SK-N-SH (cell line): ENCODE measurements at regions not wholly inside any gene's neighbourhood (a gene's known extent, or its start where the extent isn't known, plus 50 kb on each side); places are given as distances from the start of the nearest gene placed in this dataset.

Experiments
- CTCF ChIA-PET: fragments of 300-600, 350-600 bp; formaldehyde crosslinking; extraction: SDS; loops from one replicate; lab custom pipeline; 2021; lab: Yijun Ruan, JAX
- POLR2A ChIA-PET: fragments of 350-600 bp; sonication (Branson Sonifier 250); formaldehyde crosslinking; extraction: SDS; loops from one replicate; lab custom pipeline; 2020; ENCODE audit warnings: antibody characterized with exemption, inconsistent platforms; lab: Yijun Ruan, JAX
- DNase-seq: peaks from one replicate; pipeline ENCODE4 v3.0.0; 2012
- H2AFZ ChIP-seq: fragments of 200-600 bp; sonication (generic); 2 replicates; pipeline ENCODE4 v1.8.1; 2016; ENCODE audit warnings: antibody characterized with exemption, mild to moderate bottlenecking, low read depth
- H3F3A ChIP-seq: fragments of 200-600 bp; sonication (generic); replicated peaks from 2 replicates; pipeline ENCODE3; 2016; ENCODE audit warnings: antibody characterized with exemption, mild to moderate bottlenecking; ENCODE audit not compliant: insufficient read depth
- H3K27ac ChIP-seq, 2 experiments: fragments of 200-500 bp in 1 of 2; fragments of 200-600 bp in 1 of 2; sonication (Bioruptor generic) in 1 of 2; sonication (generic), shearing (Covaris generic) in 1 of 2; 2 replicates each; pipeline versions ENCODE4 v1.5.1 to v1.6.1; 2014 to 2016; ENCODE audit warnings: low read depth in 2 of 2, inconsistent platforms in 1 of 2, low read length in 1 of 2, mild to moderate bottlenecking in 1 of 2, mixed read lengths in 1 of 2
- H3K27me3 ChIP-seq: fragments of 200-600 bp; sonication (generic), shearing (Covaris generic); 2 replicates; pipeline ENCODE4 v1.6.1; 2016; ENCODE audit warnings: mixed run types; ENCODE audit not compliant: insufficient read depth
- H3K36me3 ChIP-seq, 2 experiments: fragments of 200-500 bp in 1 of 2; fragments of 200-600 bp in 1 of 2; sonication (Bioruptor generic) in 1 of 2; sonication (generic) in 1 of 2; replicated peaks in 1 of 2; 2 replicates each; pipeline versions ENCODE3 to v1.5.1; 2014 to 2016; ENCODE audit warnings: low read length in 1 of 2, mild to moderate bottlenecking in 1 of 2; ENCODE audit not compliant: insufficient read depth in 2 of 2, control insufficient read depth in 1 of 2
- H3K4me1 ChIP-seq, 2 experiments: fragments of 200-500 bp in 1 of 2; fragments of 200-600 bp in 1 of 2; sonication (Bioruptor generic) in 1 of 2; sonication (generic), shearing (Covaris generic) in 1 of 2; 2 replicates each; pipeline versions ENCODE4 v1.5.1 to v1.6.1; 2014 to 2016; ENCODE audit warnings: low read depth in 1 of 2, low read length in 1 of 2, mixed run types in 1 of 2; ENCODE audit not compliant: insufficient read depth in 2 of 2, control insufficient read depth in 1 of 2
- H3K4me2 ChIP-seq: fragments of 200-600 bp; sonication (generic), shearing (Covaris generic); 2 replicates; pipeline ENCODE4 v1.6.1; 2017; ENCODE audit warnings: mixed run types
- H3K4me3 ChIP-seq, 2 experiments: fragments of 200-500 bp in 1 of 2; fragments of 200-600 bp in 1 of 2; sonication (Bioruptor generic) in 1 of 2; sonication (generic), shearing (Covaris generic) in 1 of 2; 2 replicates each; pipeline versions ENCODE4 v1.5.1 to v1.8.1; 2014 to 2016; ENCODE audit warnings: low read depth in 2 of 2, inconsistent platforms in 1 of 2, low read length in 1 of 2, mild to moderate bottlenecking in 1 of 2, mixed read lengths in 1 of 2, moderate library complexity in 1 of 2
- H3K79me2 ChIP-seq: fragments of 200-600 bp; sonication (generic); 2 replicates; pipeline ENCODE4 v1.8.1; 2017; ENCODE audit warnings: mild to moderate bottlenecking; ENCODE audit not compliant: insufficient read depth
- H3K9ac ChIP-seq: fragments of 200-600 bp; sonication (generic); 2 replicates; pipeline ENCODE4 v1.6.1; 2017; ENCODE audit warnings: mixed run types
- H3K9me2 ChIP-seq: fragments of 200-600 bp; sonication (generic); 2 replicates; pipeline ENCODE4 v1.6.1; 2017; ENCODE audit warnings: mixed run types
- H3K9me3 ChIP-seq: fragments of 200-600 bp; sonication (generic); 2 replicates; pipeline ENCODE4 v1.6.1; 2017; ENCODE audit warnings: mixed run types, mild to moderate bottlenecking, moderate library complexity
- H4K20me1 ChIP-seq: fragments of 200-600 bp; sonication (generic); 2 replicates; pipeline ENCODE4 v1.6.1; 2017; ENCODE audit warnings: mild to moderate bottlenecking, mixed run types; ENCODE audit not compliant: insufficient read depth
- CHD2 ChIP-seq: fragments of 150-350 bp; IDR thresholded peaks from 2 replicates; pipeline ENCODE4 v1.6.1; 2018; ENCODE audit warnings: low read length; ENCODE audit not compliant: partially characterized antibody
- CTCF ChIP-seq: fragments of 200-600 bp; sonication (generic); IDR thresholded peaks from 2 replicates; pipeline ENCODE4 v1.6.1; 2017; ENCODE audit warnings: antibody characterized with exemption, mild to moderate bottlenecking, moderate library complexity
- ELF1 ChIP-seq: IDR thresholded peaks from 2 replicates; pipeline ENCODE4 v1.4.0; 2012
- EZH2phosphoT487 ChIP-seq: fragments of 200-600 bp; sonication (generic); IDR thresholded peaks from 2 replicates; pipeline ENCODE4 v1.6.1; 2017; ENCODE audit warnings: low read depth, mixed run types, mild to moderate bottlenecking, antibody characterized with exemption, moderate library complexity, borderline replicate concordance
- GABPA ChIP-seq: IDR thresholded peaks from 2 replicates; pipeline ENCODE4 v1.4.0; 2012; ENCODE audit warnings: low read depth, mild to moderate bottlenecking
- GATA2 ChIP-seq: sonication (generic); formaldehyde crosslinking; IDR thresholded peaks from 2 replicates; pipeline ENCODE4 v1.5.0; 2020; ENCODE audit warnings: mild to moderate bottlenecking, missing genetic modification reagents
- IRF3 ChIP-seq: fragments of 150-350 bp; IDR thresholded peaks from 2 replicates; pipeline ENCODE4 v1.6.1; 2016; ENCODE audit warnings: mild to moderate bottlenecking, low read depth, low read length
- JUND ChIP-seq: IDR thresholded peaks from 2 replicates; pipeline ENCODE4 v1.4.0; 2012
- MAX ChIP-seq: IDR thresholded peaks from 2 replicates; pipeline ENCODE4 v1.4.0; 2012; ENCODE audit warnings: low read depth
- MEF2A ChIP-seq: IDR thresholded peaks from 2 replicates; pipeline ENCODE4 v1.4.0; 2012; ENCODE audit warnings: low read depth, borderline replicate concordance
- MXI1 ChIP-seq: IDR thresholded peaks from 2 replicates; pipeline ENCODE4 v1.6.1; 2012; ENCODE audit warnings: mild to moderate bottlenecking, low read depth, low read length, improper control_type of control experiment
- PBX3 ChIP-seq: IDR thresholded peaks from 2 replicates; pipeline ENCODE4; 2012
- RCOR1 ChIP-seq: fragments of 150-350 bp; IDR thresholded peaks from 2 replicates; pipeline ENCODE4 v1.6.1; 2017; ENCODE audit warnings: antibody characterized with exemption, low read length
- RXRA ChIP-seq: IDR thresholded peaks from 2 replicates; pipeline ENCODE4 v1.4.0; 2012; ENCODE audit warnings: low read depth, mild to moderate bottlenecking, borderline replicate concordance
- SIN3A ChIP-seq: IDR thresholded peaks from 2 replicates; pipeline ENCODE4 v1.6.1; 2012; ENCODE audit warnings: low read depth, mild to moderate bottlenecking, low read length, moderate library complexity, borderline replicate concordance
- TCF12 ChIP-seq: IDR thresholded peaks from 2 replicates; pipeline ENCODE4 v1.4.0; 2012
- TEAD4 ChIP-seq: IDR thresholded peaks from 2 replicates; pipeline ENCODE4 v1.4.0; 2012; ENCODE audit warnings: mild to moderate bottlenecking, borderline replicate concordance; ENCODE audit not compliant: insufficient read depth
- USF2 ChIP-seq: fragments of 150-350 bp; IDR thresholded peaks from 2 replicates; pipeline ENCODE4 v1.6.1; 2017; ENCODE audit warnings: antibody characterized with exemption, low read length, low read depth, borderline replicate concordance
- YY1 ChIP-seq: IDR thresholded peaks from 2 replicates; pipeline ENCODE4 v1.4.0; 2012; ENCODE audit warnings: low read depth, mild to moderate bottlenecking
- WGBS: methylation state at CpG from one replicate; pipeline ENCODE4 v1.1.6; 2017; ENCODE audit warnings: low lambda C conversion rate; 5-methylcytosine and 5-hydroxymethylcytosine counted together

- Histone ChIP-seq H3F3A (no peaks in the 10 kb centered on the region), H3K9me2 (no peaks in the 10 kb centered on the region), H3K4me1 (no peaks in the 10 kb centered on the region), H3K4me3 (no peak overlapping the region), H3K27ac (no peak overlapping the region), H3K9ac (no peak overlapping the region), H3K4me2 (no peak overlapping the region), H3K79me2 (no peaks in the 10 kb centered on the region), H3K27me3 (peaks cover 22% of the 10 kb centered on the region; the same call in 1 of the 2 replicates), H4K20me1 (no peaks in the 10 kb centered on the region), H2AFZ (no peak overlapping the region), H3K9me3 (no peaks in the 10 kb centered on the region), H3K36me3 (no peaks in the 10 kb centered on the region)
- ChIA-PET CTCF (no interaction called here), POLR2A (no interaction called here)
- TF ChIP-seq EZH2phosphoT487 (no peak), MXI1 (no peak), GABPA (no peak), RCOR1 (no peak), PBX3 (no peak), JUND (no peak)
- DNase-seq, result no peak
Measured at GRCh38 chr4:71214578-71214977, 124.2 kb upstream of the SLC4A4 start.

GRCh38 chr4:71216316-71216959, 122.4 kb upstream of the SLC4A4 start:
- no peak overlapping the region for H3K4me3 ChIP-seq
- no peaks in the 10 kb centered on the region for H3K36me3 ChIP-seq
- H3K27ac ChIP-seq, result no peak overlapping the region
- H3K4me2 ChIP-seq, result no peak overlapping the region
- CTCF ChIA-PET, result interaction anchor here (1.5 to 2.5 kb wide), 3 partner anchors 12 to 32 kb away, joined by 3 to 11 read pairs (median 4); no protein-coding TSS in a partner anchor
- H3K9ac ChIP-seq, result no peak overlapping the region
- H3K9me3 ChIP-seq, result no peaks in the 10 kb centered on the region
- WGBS, result 17% methylated on average over 5 of the region's 5 CpGs
- POLR2A ChIA-PET, result no interaction called here
- H3K4me1 ChIP-seq, result no peaks in the 10 kb centered on the region
- H3K27me3 ChIP-seq, result peaks cover 22% of the 10 kb centered on the region; the same call in 1 of the 2 replicates
- no peaks in the 10 kb centered on the region for H3K79me2 ChIP-seq
- no peak for DNase-seq
- H2AFZ ChIP-seq, result no peak overlapping the region
- H3K9me2 ChIP-seq, result no peaks in the 10 kb centered on the region
- H3F3A ChIP-seq, result no peaks in the 10 kb centered on the region
- H4K20me1 ChIP-seq, result no peaks in the 10 kb centered on the region
- no peak for TF ChIP-seq TCF12
- no peak for TF ChIP-seq MEF2A
- TF ChIP-seq YY1, result no peak
- no peak for TF ChIP-seq USF2
- no peak for TF ChIP-seq RXRA
- no peak for TF ChIP-seq CTCF
- TF ChIP-seq TEAD4, result no peak
- TF ChIP-seq CHD2, result no peak
- no peak for TF ChIP-seq GATA2 (CRISPR knock-in tag)
- TF ChIP-seq MAX, result no peak
- no peak for TF ChIP-seq MXI1
- TF ChIP-seq ELF1, result no peak
- no peak for TF ChIP-seq IRF3
- no peak for TF ChIP-seq JUND
- TF ChIP-seq PBX3, result no peak
- TF ChIP-seq SIN3A, result no peak
